Panc1 (cell line): ENCODE measurements at regions not wholly inside any gene's neighbourhood (a gene's known extent, or its start where the extent isn't known, plus 50 kb on each side); places are given as distances from the start of the nearest gene placed in this dataset.

ENCODE experiments used
- ATAC-seq: fragments of 200-7000 bp; cut with Tn5 transposase; 2 replicates; pipeline ENCODE4 v1.9.1; 2020; ENCODE audit warnings: mild to moderate bottlenecking, moderate library complexity
- BruUV-seq: library from RNA; stranded (reverse); fragments of 400-500 nt; replicated peaks from 2 replicates; lab custom pipeline; 2021; lab: Mats Ljungman, UMichigan
- CTCF ChIA-PET: fragments of 300-600 bp; sonication (Branson Sonifier 250); formaldehyde crosslinking; loops from one replicate; lab custom pipeline; 2022; ENCODE audit warnings: antibody characterized with exemption; lab: Charles Lee
- POLR2A ChIA-PET: fragments of 300-600 bp; sonication (Branson Sonifier 250); formaldehyde crosslinking; loops from one replicate; lab custom pipeline; 2022; ENCODE audit warnings: antibody characterized with exemption; lab: Charles Lee
- DNase-seq: peaks from one replicate; pipeline ENCODE4 v3.0.0-alpha.2; 2010; ENCODE audit warnings: low read depth, low spot score
- H3K27ac ChIP-seq: 2 replicates; pipeline ENCODE4 v1.5.1; 2011; ENCODE audit warnings: mild to moderate bottlenecking, low read length, inconsistent platforms
- H3K27me3 ChIP-seq: fragments of 200-500 bp; sonication (Bioruptor generic); 2 replicates; pipeline ENCODE4 v1.6.0; 2014; ENCODE audit warnings: low read length, inconsistent platforms; ENCODE audit not compliant: control insufficient read depth, insufficient read depth
- H3K36me3 ChIP-seq: fragments of 200-500 bp; sonication (Bioruptor generic); 2 replicates; pipeline ENCODE4 v1.5.1; 2014; ENCODE audit warnings: inconsistent platforms, mild to moderate bottlenecking, low read length, moderate library complexity; ENCODE audit not compliant: control insufficient read depth, insufficient read depth
- H3K4me1 ChIP-seq: 2 replicates; pipeline ENCODE4 v1.5.1; 2011; ENCODE audit warnings: inconsistent platforms, mild to moderate bottlenecking, low read length, moderate library complexity; ENCODE audit not compliant: control insufficient read depth, insufficient read depth
- H3K4me3 ChIP-seq, 2 experiments: 2 replicates each; pipeline ENCODE4 v1.5.1; 2011 to 2012; ENCODE audit warnings: low read depth in 2 of 2, low read length in 2 of 2, mild to moderate bottlenecking in 2 of 2, inconsistent platforms in 1 of 2, moderate library complexity in 1 of 2
- H3K9me3 ChIP-seq: fragments of 200-500 bp; sonication (Bioruptor generic); 2 replicates; pipeline ENCODE4 v1.5.1; 2014; ENCODE audit warnings: low read depth, mild to moderate bottlenecking, inconsistent platforms, low read length, moderate library complexity; ENCODE audit not compliant: control insufficient read depth, insufficient read depth
- POLR2AphosphoS5 ChIP-seq: IDR thresholded peaks from 2 replicates; pipeline ENCODE4 v1.6.1; 2012; ENCODE audit warnings: mild to moderate bottlenecking, low read depth, low read length, moderate library complexity
- SIN3A ChIP-seq: IDR thresholded peaks from 2 replicates; pipeline ENCODE4 v1.6.1; 2012; ENCODE audit warnings: low read depth, mild to moderate bottlenecking, low read length, moderate library complexity, borderline replicate concordance; ENCODE audit not compliant: insufficient read depth
- TCF7L2 ChIP-seq: IDR thresholded peaks from 2 replicates; pipeline ENCODE4 v1.6.1; 2011; ENCODE audit warnings: mild to moderate bottlenecking, low read depth, low read length, inconsistent platforms
- in situ Hi-C: cut with HindIII; loops from 2 replicates; pipeline ENCODE4 v1.10.0; 2016; ENCODE audit warnings: low sequenced_read_pairs, low pct_unique_long_range_greater_than_20kb
- intact Hi-C: fragments of 100-400 bp; cut with micrococcal nuclease; formaldehyde crosslinking; loops from one replicate; pipeline ENCODE4 v1.10.0; 2022; ENCODE audit not compliant: unreplicated experiment
- TF ChIP-seq, protein P1 (sequence below), 2 experiments: IDR thresholded peaks; 2 replicates each; pipeline ENCODE4 v1.6.1; 2011 to 2012; ENCODE audit warnings: low read depth in 2 of 2, control low read depth in 1 of 2, low read length in 1 of 2, mild to moderate bottlenecking in 1 of 2, moderate library complexity in 1 of 2; ENCODE audit not compliant: insufficient read depth in 1 of 2
- TF ChIP-seq, protein P2 (sequence below): fragments of 450-650 bp; IDR thresholded peaks from 2 replicates; pipeline ENCODE4 v1.5.1; 2017; ENCODE audit warnings: mild to moderate bottlenecking

DNA sequence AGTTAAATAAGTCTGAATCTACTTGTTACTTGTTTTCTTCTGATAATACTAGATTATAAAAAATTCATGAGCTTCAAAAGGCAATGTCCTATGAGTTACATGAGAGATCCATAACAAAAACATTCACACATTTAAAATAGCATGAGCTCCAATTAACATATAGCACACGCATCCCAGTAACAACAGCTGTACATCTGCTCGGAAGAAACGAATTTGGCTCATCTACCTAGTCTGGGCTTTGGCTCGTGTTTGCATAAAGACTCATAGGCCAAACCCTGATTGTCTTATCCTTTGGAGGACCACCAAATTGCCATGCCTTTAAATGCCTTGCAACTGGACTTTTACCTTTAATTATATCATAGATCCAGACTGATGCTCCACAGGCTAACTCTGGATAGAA lies 259.7 kb upstream of the CHD6 start:
- Histone ChIP-seq H3K4me3 (no peak overlapping the region), H3K36me3 (no peaks in the 10 kb centered on the region), H3K4me1 (no peaks in the 10 kb centered on the region), H3K27me3 (no peaks in the 10 kb centered on the region), H3K9me3 (no peaks in the 10 kb centered on the region), H3K27ac (no peak overlapping the region)
- ChIA-PET CTCF (no interaction called here), POLR2A (no interaction called here)
- BruUV-seq, result no TSS peak
- no peak for ATAC-seq
- no peak for DNase-seq
- TF ChIP-seq TCF7L2, result no peak
- TF ChIP-seq, protein P1, sequence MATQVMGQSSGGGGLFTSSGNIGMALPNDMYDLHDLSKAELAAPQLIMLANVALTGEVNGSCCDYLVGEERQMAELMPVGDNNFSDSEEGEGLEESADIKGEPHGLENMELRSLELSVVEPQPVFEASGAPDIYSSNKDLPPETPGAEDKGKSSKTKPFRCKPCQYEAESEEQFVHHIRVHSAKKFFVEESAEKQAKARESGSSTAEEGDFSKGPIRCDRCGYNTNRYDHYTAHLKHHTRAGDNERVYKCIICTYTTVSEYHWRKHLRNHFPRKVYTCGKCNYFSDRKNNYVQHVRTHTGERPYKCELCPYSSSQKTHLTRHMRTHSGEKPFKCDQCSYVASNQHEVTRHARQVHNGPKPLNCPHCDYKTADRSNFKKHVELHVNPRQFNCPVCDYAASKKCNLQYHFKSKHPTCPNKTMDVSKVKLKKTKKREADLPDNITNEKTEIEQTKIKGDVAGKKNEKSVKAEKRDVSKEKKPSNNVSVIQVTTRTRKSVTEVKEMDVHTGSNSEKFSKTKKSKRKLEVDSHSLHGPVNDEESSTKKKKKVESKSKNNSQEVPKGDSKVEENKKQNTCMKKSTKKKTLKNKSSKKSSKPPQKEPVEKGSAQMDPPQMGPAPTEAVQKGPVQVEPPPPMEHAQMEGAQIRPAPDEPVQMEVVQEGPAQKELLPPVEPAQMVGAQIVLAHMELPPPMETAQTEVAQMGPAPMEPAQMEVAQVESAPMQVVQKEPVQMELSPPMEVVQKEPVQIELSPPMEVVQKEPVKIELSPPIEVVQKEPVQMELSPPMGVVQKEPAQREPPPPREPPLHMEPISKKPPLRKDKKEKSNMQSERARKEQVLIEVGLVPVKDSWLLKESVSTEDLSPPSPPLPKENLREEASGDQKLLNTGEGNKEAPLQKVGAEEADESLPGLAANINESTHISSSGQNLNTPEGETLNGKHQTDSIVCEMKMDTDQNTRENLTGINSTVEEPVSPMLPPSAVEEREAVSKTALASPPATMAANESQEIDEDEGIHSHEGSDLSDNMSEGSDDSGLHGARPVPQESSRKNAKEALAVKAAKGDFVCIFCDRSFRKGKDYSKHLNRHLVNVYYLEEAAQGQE (IDR thresholded peaks at IDR 0.05; ENCODE audit: insufficient read depth in 1 of 2, low read depth in 2 of 2, low read length in 1 of 2), result no peak
- TF ChIP-seq POLR2AphosphoS5, result no peak
- TF ChIP-seq SIN3A, result no peak
- TF ChIP-seq, protein P2, sequence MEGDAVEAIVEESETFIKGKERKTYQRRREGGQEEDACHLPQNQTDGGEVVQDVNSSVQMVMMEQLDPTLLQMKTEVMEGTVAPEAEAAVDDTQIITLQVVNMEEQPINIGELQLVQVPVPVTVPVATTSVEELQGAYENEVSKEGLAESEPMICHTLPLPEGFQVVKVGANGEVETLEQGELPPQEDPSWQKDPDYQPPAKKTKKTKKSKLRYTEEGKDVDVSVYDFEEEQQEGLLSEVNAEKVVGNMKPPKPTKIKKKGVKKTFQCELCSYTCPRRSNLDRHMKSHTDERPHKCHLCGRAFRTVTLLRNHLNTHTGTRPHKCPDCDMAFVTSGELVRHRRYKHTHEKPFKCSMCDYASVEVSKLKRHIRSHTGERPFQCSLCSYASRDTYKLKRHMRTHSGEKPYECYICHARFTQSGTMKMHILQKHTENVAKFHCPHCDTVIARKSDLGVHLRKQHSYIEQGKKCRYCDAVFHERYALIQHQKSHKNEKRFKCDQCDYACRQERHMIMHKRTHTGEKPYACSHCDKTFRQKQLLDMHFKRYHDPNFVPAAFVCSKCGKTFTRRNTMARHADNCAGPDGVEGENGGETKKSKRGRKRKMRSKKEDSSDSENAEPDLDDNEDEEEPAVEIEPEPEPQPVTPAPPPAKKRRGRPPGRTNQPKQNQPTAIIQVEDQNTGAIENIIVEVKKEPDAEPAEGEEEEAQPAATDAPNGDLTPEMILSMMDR, result no peak
- in situ Hi-C loops (no loop called here), intact Hi-C loops (no loop called here)

DNA sequence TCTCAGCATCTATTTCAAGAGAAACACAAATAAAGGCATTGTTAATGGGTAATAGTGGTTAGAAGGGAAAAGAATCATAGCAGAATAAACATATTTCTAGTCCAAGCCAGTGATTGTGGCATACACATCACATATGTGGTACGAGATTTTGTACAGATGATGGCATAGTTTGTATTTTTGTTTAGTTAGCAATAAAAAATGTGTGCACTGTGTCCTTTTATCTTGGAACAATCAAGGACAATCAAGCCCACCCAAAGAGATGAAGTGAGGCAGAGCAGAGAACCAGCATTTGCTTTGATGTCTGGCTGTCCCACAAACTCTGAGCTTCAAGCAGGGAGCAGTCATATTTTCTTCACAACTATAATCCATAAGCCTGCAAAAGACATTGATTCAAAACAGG lies 256.5 kb upstream of the CHD6 start:
- in situ Hi-C loops (no loop called here), intact Hi-C loops (no loop called here)
- POLR2A ChIA-PET, result no interaction called here
- Histone ChIP-seq H3K9me3 (no peaks in the 10 kb centered on the region), H3K27ac (no peak overlapping the region), H3K36me3 (no peaks in the 10 kb centered on the region), H3K27me3 (no peaks in the 10 kb centered on the region), H3K4me1 (no peaks in the 10 kb centered on the region), H3K4me3 (no peak overlapping the region)
- no TSS peak for BruUV-seq
- ATAC-seq, result no peak
- TF ChIP-seq, protein P2, result no peak
- TF ChIP-seq SIN3A, result no peak
- TF ChIP-seq POLR2AphosphoS5, result no peak
- no peak for TF ChIP-seq TCF7L2
- TF ChIP-seq, protein P1 (IDR thresholded peaks at IDR 0.05; ENCODE audit: insufficient read depth in 1 of 2, low read depth in 2 of 2, low read length in 1 of 2), result no peak
- CTCF ChIA-PET, result no interaction called here
- DNase-seq, result no peak
